Astrocyte of the spinal cord (primary cell): ENCODE measurements at regions not wholly inside any gene's neighbourhood (a gene's known extent, or its start where the extent isn't known, plus 50 kb on each side); places are given as distances from the start of the nearest gene placed in this dataset.

Experiments
- DNase-seq: peaks from one replicate; pipeline ENCODE4 v3.0.0; 2011; ENCODE audit warnings: low read depth, low spot score
- H3K4me3 ChIP-seq: 2 replicates; pipeline ENCODE4 v1.5.1; 2011; ENCODE audit warnings: low read depth, mild to moderate bottlenecking, low read length, moderate library complexity
- in situ Hi-C: cut with HindIII; loops from 2 replicates; pipeline ENCODE4 v1.10.0; 2017; ENCODE audit warnings: low sequenced_read_pairs
- TF ChIP-seq, protein P1 (sequence below): IDR thresholded peaks from 2 replicates; pipeline ENCODE4 v1.5.1; 2012; ENCODE audit warnings: low read depth, mild to moderate bottlenecking, low read length, inconsistent platforms

DNA sequence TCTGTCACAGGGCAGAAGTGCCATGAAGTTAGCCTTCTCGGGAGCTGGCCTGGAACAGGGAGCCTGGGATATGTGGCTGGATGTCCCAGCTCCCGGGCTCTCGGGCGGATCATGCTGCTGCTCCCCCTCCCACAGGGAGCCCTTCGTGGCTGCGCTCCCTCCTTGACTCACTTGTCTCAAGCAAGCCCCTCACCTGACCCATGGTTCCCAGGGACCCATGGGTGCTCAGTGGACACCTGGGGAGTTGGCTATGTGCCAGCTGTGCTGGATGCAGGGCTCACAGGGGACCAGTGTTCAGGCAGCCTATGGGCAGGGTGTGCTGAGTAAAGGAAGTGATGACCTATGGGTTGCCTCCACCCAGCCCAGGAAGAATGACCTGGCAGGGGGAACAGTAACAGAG lies 213.1 kb upstream of the SGCG start:
- TF ChIP-seq, protein P1, sequence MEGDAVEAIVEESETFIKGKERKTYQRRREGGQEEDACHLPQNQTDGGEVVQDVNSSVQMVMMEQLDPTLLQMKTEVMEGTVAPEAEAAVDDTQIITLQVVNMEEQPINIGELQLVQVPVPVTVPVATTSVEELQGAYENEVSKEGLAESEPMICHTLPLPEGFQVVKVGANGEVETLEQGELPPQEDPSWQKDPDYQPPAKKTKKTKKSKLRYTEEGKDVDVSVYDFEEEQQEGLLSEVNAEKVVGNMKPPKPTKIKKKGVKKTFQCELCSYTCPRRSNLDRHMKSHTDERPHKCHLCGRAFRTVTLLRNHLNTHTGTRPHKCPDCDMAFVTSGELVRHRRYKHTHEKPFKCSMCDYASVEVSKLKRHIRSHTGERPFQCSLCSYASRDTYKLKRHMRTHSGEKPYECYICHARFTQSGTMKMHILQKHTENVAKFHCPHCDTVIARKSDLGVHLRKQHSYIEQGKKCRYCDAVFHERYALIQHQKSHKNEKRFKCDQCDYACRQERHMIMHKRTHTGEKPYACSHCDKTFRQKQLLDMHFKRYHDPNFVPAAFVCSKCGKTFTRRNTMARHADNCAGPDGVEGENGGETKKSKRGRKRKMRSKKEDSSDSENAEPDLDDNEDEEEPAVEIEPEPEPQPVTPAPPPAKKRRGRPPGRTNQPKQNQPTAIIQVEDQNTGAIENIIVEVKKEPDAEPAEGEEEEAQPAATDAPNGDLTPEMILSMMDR = no peak
- no peak overlapping the region for H3K4me3 ChIP-seq
- no peak for DNase-seq
- in situ Hi-C loops = no loop called here

DNA sequence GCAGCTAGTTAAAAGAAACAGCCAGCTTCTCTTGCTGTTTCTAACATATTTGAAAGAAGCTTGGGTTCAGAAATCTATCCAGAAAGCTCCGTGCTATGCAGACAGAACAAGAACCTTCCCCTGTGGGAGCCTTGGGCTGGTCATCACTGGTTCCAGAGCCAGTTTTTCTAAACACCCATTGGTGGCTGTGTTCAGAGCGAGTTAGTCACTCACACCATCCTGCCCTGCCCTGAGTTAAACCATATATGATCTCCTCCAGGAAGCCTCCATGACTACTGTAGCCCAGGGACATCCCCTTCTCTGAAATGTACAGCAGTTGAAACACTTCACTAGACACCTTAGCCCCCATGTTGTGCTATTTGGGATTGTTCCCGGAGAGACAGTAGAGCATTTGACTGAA lies 200.8 kb upstream of the SGCG start:
- in situ Hi-C loops = no loop called here
- no peak overlapping the region for H3K4me3 ChIP-seq
- TF ChIP-seq, protein P1 = no peak
- DNase-seq = no peak

DNA sequence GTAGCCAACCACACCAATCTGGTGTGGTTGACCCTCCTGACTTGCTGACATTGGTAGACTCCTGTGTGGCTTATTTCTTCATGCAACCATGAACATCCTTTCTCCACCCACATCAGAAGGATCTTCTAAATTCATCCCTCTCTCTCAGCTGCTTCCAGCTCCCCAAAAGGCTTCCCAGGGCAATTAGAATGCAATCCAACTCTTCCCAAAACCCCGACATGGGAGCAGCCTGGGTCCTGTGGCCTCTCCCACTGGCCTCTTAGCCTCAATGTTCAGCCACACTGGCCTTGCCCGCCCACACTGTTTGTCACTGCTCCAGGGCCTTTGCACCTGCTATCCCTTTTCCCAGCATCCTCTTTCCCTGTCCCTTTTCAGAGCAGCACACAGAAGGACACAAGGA lies 199.8 kb upstream of the SGCG start:
- TF ChIP-seq, protein P1 = no peak
- no peak overlapping the region for H3K4me3 ChIP-seq
- no peak for DNase-seq
- in situ Hi-C loops = no loop called here

DNA sequence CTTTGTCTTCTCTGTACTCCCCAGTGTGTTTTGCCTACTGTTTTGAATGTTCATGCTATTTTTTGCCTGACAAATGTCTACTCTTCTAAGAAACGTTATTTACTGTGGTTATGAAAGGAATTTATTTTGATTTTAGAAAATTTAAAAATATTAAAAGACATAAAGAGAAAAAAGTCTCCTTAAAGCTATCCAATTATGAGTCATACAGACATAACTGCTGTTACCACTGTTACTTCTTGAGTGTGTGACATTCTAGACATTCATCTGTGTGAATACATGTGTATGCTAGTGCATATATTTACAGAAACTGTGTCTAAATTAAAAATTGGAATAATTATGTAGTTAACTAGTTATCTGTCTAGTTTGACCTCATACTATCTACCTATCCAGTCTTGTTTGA lies 187.6 kb upstream of the SGCG start:
- in situ Hi-C loops = no loop called here
- DNase-seq = no peak
- TF ChIP-seq, protein P1 = no peak

DNA sequence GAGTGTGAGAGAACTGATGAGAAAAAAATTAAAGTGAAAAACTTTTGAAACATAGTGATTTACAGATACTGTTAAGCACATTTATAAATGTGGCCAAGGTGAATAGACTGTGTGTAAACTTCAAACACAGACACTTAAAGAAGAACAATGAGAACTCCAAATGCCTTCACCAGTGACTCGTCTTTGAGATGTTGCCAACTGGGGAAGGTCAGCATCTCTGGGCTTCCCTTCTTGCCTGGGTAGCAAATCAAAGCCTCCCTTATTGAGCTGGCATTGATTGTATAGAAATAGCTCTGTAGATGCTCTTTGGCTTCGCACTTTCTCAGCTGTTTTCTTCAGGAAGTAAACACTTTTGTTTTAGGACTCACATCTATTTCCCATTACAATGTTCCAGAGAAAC lies 177.3 kb upstream of the SGCG start:
- TF ChIP-seq, protein P1 = no peak
- in situ Hi-C loops = no loop called here
- no peak for DNase-seq
- H3K4me3 ChIP-seq = no peak overlapping the region

More for the DNA sequence above, 187.6 kb upstream of the SGCG start:
- H3K4me3 ChIP-seq = no peak overlapping the region

DNA sequence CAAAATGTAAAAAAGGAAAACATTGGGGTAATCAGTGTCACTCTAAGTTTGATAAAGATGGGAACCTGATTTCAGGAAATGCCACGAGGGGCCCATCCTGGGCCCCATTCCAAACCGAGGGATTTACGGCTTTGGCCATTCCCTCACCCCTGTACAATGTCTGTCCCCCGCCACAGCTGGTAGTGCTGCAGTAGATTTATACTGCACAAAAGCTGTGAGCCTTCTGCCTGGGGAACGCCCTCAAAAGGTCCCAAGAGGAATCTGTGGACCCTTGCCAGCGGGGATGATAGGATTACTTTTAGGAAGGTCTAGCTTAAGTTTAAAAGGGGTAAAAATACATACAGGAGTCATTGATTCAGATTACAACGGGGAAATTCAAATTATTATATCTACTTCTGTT lies 173.4 kb upstream of the SGCG start:
- no peak overlapping the region for H3K4me3 ChIP-seq
- in situ Hi-C loops = no loop called here
- TF ChIP-seq, protein P1 = no peak
- no peak for DNase-seq

DNA sequence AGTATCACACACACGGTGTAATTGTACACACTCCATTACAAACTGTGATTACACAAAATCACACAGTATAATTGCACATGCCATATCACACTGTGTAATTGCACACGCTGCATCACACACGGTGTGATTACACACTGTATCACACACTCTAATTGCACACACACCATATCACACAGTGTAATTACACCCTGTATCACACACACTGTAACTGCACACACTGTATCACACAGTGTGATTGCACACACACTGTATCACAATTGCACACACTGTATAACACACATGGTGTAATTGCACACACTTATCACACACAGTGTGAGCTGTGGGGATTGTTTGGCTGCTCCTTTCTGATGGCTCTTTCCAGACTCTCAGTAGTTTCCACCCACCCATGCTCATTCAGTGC lies 162.6 kb upstream of the SGCG start:
- TF ChIP-seq, protein P1 = no peak
- in situ Hi-C loops = no loop called here

More for the DNA sequence above, 162.6 kb upstream of the SGCG start:
- no peak overlapping the region for H3K4me3 ChIP-seq
- DNase-seq = no peak
